SU-DHL-6 (cell line): ENCODE measurements at regions not wholly inside any gene's neighbourhood (a gene's known extent, or its start where the extent isn't known, plus 50 kb on each side); places are given as distances from the start of the nearest gene placed in this dataset.

Experiments
- H2AFZ ChIP-seq: fragments of 200-600 bp; sonication (generic); 2 replicates; pipeline ENCODE4 v1.6.1; 2014; ENCODE audit warnings: low read depth, mild to moderate bottlenecking, moderate library complexity, mixed read lengths, antibody characterized with exemption, low read length; ENCODE audit not compliant: severe bottlenecking
- H3F3A ChIP-seq: fragments of 200-600 bp; shearing (Covaris generic); 2 replicates; pipeline ENCODE4 v1.6.0; 2016; ENCODE audit warnings: antibody characterized with exemption, mild to moderate bottlenecking; ENCODE audit not compliant: insufficient read depth
- H3K27ac ChIP-seq: fragments of 200-600 bp; sonication (generic); 2 replicates; pipeline ENCODE4 v1.5.1; 2016; ENCODE audit warnings: low read depth, mild to moderate bottlenecking, low read length, moderate library complexity, mixed read lengths
- H3K27me3 ChIP-seq: fragments of 200-600 bp; sonication (generic), shearing (Covaris generic); 2 replicates; pipeline ENCODE4 v1.6.0; 2014; ENCODE audit warnings: mild to moderate bottlenecking, low read length
- H3K36me3 ChIP-seq: fragments of 200-600 bp; sonication (generic); 2 replicates; pipeline ENCODE4 v1.6.1; 2014; ENCODE audit warnings: mild to moderate bottlenecking, low read length, mixed read lengths
- H3K4me2 ChIP-seq: fragments of 300-600, 200-600 bp; shearing (Covaris generic), sonication (generic); 2 replicates; pipeline ENCODE4 v1.6.0; 2014; ENCODE audit warnings: low read length, low read depth, mild to moderate bottlenecking; ENCODE audit not compliant: poor library complexity, severe bottlenecking
- H3K4me3 ChIP-seq: fragments of 200-600 bp; sonication (generic); 2 replicates; pipeline ENCODE4 v1.5.1; 2014; ENCODE audit warnings: antibody characterized with exemption, low read length, mild to moderate bottlenecking, mixed read lengths; ENCODE audit not compliant: insufficient read depth, poor library complexity, severe bottlenecking
- H3K79me2 ChIP-seq: fragments of 200-600 bp; sonication (generic); 2 replicates; pipeline ENCODE4 v1.6.1; 2014; ENCODE audit warnings: mild to moderate bottlenecking, low read length, moderate library complexity; ENCODE audit not compliant: insufficient read depth
- H3K9ac ChIP-seq: fragments of 200-600 bp; sonication (generic); 2 replicates; pipeline ENCODE4 v1.7.0; 2014; ENCODE audit warnings: mild to moderate bottlenecking, low read length
- H3K9me2 ChIP-seq: fragments of 200-600 bp; sonication (generic); replicated peaks from 2 replicates; pipeline ENCODE4 v1.6.1; 2014; ENCODE audit warnings: low read length; ENCODE audit not compliant: insufficient read depth
- H3K9me3 ChIP-seq: fragments of 200-600 bp; sonication (generic); 2 replicates; pipeline ENCODE4 v1.6.1; 2014; ENCODE audit warnings: low read length, mixed read lengths; ENCODE audit not compliant: insufficient read depth
- H4K20me1 ChIP-seq: fragments of 200-600 bp; sonication (generic); 2 replicates; pipeline ENCODE4 v1.6.1; 2014; ENCODE audit warnings: low read depth, mild to moderate bottlenecking, antibody characterized with exemption, low read length, moderate library complexity, mixed read lengths
- EZH2phosphoT487 ChIP-seq: fragments of 200-600 bp; sonication (generic), shearing (Covaris generic); conservative IDR thresholded peaks from 2 replicates; pipeline ENCODE4 v1.6.1; 2018; ENCODE audit warnings: mild to moderate bottlenecking, antibody characterized with exemption, low read length, moderate library complexity, mixed read lengths
- TF ChIP-seq, protein P1 (sequence below): fragments of 200-600 bp; sonication (generic); IDR thresholded peaks from one replicate; pipeline ENCODE4 v1.5.1; 2017; ENCODE audit warnings: antibody characterized with exemption, mild to moderate bottlenecking, low read length, moderate library complexity; ENCODE audit not compliant: insufficient read depth, poor library complexity, severe bottlenecking

DNA sequence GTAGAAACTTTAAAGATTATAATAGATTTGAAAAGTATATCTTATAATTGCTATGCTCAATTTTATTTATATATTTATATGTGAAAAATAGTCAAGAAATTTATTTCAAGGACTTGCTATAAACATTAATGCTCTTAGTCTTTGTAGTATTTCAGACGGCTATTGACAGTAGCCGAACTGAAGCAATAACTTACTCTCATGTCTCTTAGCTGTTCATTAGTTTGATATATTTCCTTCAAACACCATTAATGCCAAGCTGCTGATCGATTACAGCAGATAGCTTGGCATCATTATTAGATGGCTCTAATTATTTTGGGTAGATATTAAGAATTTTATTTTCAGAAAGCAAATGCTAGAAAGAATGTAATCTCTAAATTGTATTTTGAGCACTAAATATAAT, 1151.5 kb upstream of the SPRY2 start:
- Histone ChIP-seq H3K4me3 (no peak overlapping the region), H3K4me2 (no peak overlapping the region), H2AFZ (no peak overlapping the region), H3K9me3 (no peaks in the 10 kb centered on the region), H3K36me3 (no peaks in the 10 kb centered on the region), H3K9me2 (no peaks in the 10 kb centered on the region), H3K9ac (no peak overlapping the region), H3F3A (no peaks in the 10 kb centered on the region), H3K27me3 (no peaks in the 10 kb centered on the region), H4K20me1 (no peaks in the 10 kb centered on the region), H3K79me2 (no peaks in the 10 kb centered on the region), H3K27ac (no peak overlapping the region)
- no peak for TF ChIP-seq EZH2phosphoT487
- TF ChIP-seq, protein P1, sequence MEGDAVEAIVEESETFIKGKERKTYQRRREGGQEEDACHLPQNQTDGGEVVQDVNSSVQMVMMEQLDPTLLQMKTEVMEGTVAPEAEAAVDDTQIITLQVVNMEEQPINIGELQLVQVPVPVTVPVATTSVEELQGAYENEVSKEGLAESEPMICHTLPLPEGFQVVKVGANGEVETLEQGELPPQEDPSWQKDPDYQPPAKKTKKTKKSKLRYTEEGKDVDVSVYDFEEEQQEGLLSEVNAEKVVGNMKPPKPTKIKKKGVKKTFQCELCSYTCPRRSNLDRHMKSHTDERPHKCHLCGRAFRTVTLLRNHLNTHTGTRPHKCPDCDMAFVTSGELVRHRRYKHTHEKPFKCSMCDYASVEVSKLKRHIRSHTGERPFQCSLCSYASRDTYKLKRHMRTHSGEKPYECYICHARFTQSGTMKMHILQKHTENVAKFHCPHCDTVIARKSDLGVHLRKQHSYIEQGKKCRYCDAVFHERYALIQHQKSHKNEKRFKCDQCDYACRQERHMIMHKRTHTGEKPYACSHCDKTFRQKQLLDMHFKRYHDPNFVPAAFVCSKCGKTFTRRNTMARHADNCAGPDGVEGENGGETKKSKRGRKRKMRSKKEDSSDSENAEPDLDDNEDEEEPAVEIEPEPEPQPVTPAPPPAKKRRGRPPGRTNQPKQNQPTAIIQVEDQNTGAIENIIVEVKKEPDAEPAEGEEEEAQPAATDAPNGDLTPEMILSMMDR: no peak

DNA sequence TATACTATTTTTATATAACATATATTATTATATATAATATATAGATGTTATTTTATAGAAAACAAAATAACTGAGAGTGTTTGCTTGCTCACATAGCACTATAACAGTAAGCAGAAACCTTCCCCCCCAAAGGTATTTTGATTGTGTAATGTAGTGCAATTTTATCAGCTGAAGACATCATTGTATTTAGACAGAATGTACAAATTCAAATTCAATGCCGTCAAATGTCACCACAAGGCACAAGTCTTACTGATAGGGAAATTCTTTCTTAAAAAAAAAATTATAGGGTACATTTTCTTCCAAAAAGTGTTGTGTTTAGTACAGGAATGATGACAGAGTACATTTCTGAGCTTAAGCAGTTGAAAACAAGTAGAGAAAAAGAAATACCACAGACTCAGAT, 1147.1 kb upstream of the SPRY2 start:
- no peak for TF ChIP-seq EZH2phosphoT487
- TF ChIP-seq, protein P1: no peak
- no peak overlapping the region for H2AFZ ChIP-seq
- H3K79me2 ChIP-seq: no peaks in the 10 kb centered on the region
- H3K9me2 ChIP-seq: no peaks in the 10 kb centered on the region
- H3K9ac ChIP-seq: no peak overlapping the region
- no peaks in the 10 kb centered on the region for H3F3A ChIP-seq
- H3K27me3 ChIP-seq: no peaks in the 10 kb centered on the region
- no peak overlapping the region for H3K4me3 ChIP-seq
- no peak overlapping the region for H3K4me2 ChIP-seq
- H3K36me3 ChIP-seq: no peaks in the 10 kb centered on the region
- no peaks in the 10 kb centered on the region for H3K9me3 ChIP-seq
- no peaks in the 10 kb centered on the region for H4K20me1 ChIP-seq
- no peak overlapping the region for H3K27ac ChIP-seq

DNA sequence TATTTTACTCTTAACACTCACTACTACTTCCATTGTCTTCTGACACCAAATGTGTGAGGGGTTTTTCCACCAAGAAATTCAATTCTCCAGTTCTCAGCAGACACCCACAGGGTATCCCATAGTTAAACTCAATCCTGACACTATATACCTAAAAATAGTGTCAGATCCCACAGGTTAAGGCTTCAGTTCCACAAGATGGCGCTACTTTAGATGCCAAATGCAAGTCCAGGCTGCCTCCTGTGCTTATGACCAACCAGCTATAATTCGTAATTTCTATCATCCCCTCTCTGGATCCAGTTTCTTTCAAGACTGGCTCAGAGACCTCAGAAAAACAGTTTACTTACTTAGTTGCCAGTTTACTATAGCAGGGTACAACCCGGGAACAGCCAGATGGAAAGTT, 1146.2 kb upstream of the SPRY2 start:
- Histone ChIP-seq H3K4me3 (no peak overlapping the region), H3K9me2 (no peaks in the 10 kb centered on the region), H3K27me3 (no peaks in the 10 kb centered on the region), H3K79me2 (no peaks in the 10 kb centered on the region), H4K20me1 (no peaks in the 10 kb centered on the region), H3K9ac (no peak overlapping the region), H2AFZ (no peak overlapping the region), H3F3A (no peaks in the 10 kb centered on the region), H3K36me3 (no peaks in the 10 kb centered on the region), H3K27ac (no peak overlapping the region), H3K9me3 (no peaks in the 10 kb centered on the region), H3K4me2 (no peak overlapping the region)
- TF ChIP-seq EZH2phosphoT487: no peak
- TF ChIP-seq, protein P1: no peak
